ENCODE measurements at regions not wholly inside any gene's neighbourhood (a gene's known extent, or its start where the extent isn't known, plus 50 kb on each side); places are given as distances from the start of the nearest gene placed in this dataset.

- DNase-seq (ENCODE audit: insufficient read length, low spot score) = no peak
- FAIRE-seq = no peak
- no peak for TF ChIP-seq TAF1 (IDR thresholded peaks at IDR 0.05; ENCODE audit: low read depth, low read length)
- no peak for TF ChIP-seq POLR2AphosphoS5 (IDR thresholded peaks at IDR 0.05; ENCODE audit: low read depth, low read length)
- TF ChIP-seq POU2F2 (IDR thresholded peaks at IDR 0.05; ENCODE audit: low read depth, low read length) = no peak
- no peak for TF ChIP-seq POLR2A (IDR thresholded peaks at IDR 0.05; ENCODE audit: low read depth, low read length)
- TF ChIP-seq SPI1 (IDR thresholded peaks at IDR 0.05; ENCODE audit: low read depth, low read length) = no peak
- TF ChIP-seq PAX5 (IDR thresholded peaks at IDR 0.05; ENCODE audit: insufficient read depth, low read length, severe bottlenecking) = no peak
These were observed 354.3 kb upstream of the SFSWAP start for GRCh38 chr12:131356485-131357184.

- FAIRE-seq = no peak
- DNase-seq (ENCODE audit: insufficient read length, low spot score) = no peak
- TF ChIP-seq POLR2AphosphoS5 (IDR thresholded peaks at IDR 0.05; ENCODE audit: low read depth, low read length) (no peak), PAX5 (IDR thresholded peaks at IDR 0.05; ENCODE audit: insufficient read depth, low read length, severe bottlenecking) (no peak), POLR2A (IDR thresholded peaks at IDR 0.05; ENCODE audit: low read depth, low read length) (no peak), SPI1 (IDR thresholded peaks at IDR 0.05; ENCODE audit: low read depth, low read length) (no peak), POU2F2 (IDR thresholded peaks at IDR 0.05; ENCODE audit: low read depth, low read length) (no peak), TAF1 (IDR thresholded peaks at IDR 0.05; ENCODE audit: low read depth, low read length) (no peak)
These were observed 353.6 kb upstream of the SFSWAP start for GRCh38 chr12:131357185-131357747.

- TF ChIP-seq SPI1 (IDR thresholded peaks at IDR 0.05; ENCODE audit: low read depth, low read length) = no peak
- no peak for TF ChIP-seq PAX5 (IDR thresholded peaks at IDR 0.05; ENCODE audit: insufficient read depth, low read length, severe bottlenecking)
- no peak for TF ChIP-seq POLR2AphosphoS5 (IDR thresholded peaks at IDR 0.05; ENCODE audit: low read depth, low read length)
- no peak for TF ChIP-seq TAF1 (IDR thresholded peaks at IDR 0.05; ENCODE audit: low read depth, low read length)
- TF ChIP-seq POLR2A (IDR thresholded peaks at IDR 0.05; ENCODE audit: low read depth, low read length) = no peak
- TF ChIP-seq POU2F2 (IDR thresholded peaks at IDR 0.05; ENCODE audit: low read depth, low read length) = no peak
- no peak for DNase-seq (ENCODE audit: insufficient read length, low spot score)
These were observed 353.0 kb upstream of the SFSWAP start for GRCh38 chr12:131357920-131358319.

GRCh38 chr12:131362291-131363211 is 348.3 kb upstream of the SFSWAP start:
- FAIRE-seq = no peak
- TF ChIP-seq PAX5 (IDR thresholded peaks at IDR 0.05; ENCODE audit: insufficient read depth, low read length, severe bottlenecking) = no peak
- TF ChIP-seq POLR2AphosphoS5 (IDR thresholded peaks at IDR 0.05; ENCODE audit: low read depth, low read length) = no peak
- no peak for TF ChIP-seq TAF1 (IDR thresholded peaks at IDR 0.05; ENCODE audit: low read depth, low read length)
- TF ChIP-seq POU2F2 (IDR thresholded peaks at IDR 0.05; ENCODE audit: low read depth, low read length) = no peak
- TF ChIP-seq SPI1 (IDR thresholded peaks at IDR 0.05; ENCODE audit: low read depth, low read length) = no peak
- no peak for TF ChIP-seq POLR2A (IDR thresholded peaks at IDR 0.05; ENCODE audit: low read depth, low read length)
- DNase-seq (ENCODE audit: insufficient read length, low spot score) = no peak

More at GRCh38 chr12:131357920-131358319, 353.0 kb upstream of the SFSWAP start:
- FAIRE-seq = no peak

- no peak for FAIRE-seq
- no peak for DNase-seq (ENCODE audit: insufficient read length, low spot score)
- no peak for TF ChIP-seq SPI1 (IDR thresholded peaks at IDR 0.05; ENCODE audit: low read depth, low read length)
- no peak for TF ChIP-seq TAF1 (IDR thresholded peaks at IDR 0.05; ENCODE audit: low read depth, low read length)
These were observed 347.5 kb upstream of the SFSWAP start for GRCh38 chr12:131363393-131363792.

- FAIRE-seq (no peak), DNase-seq (ENCODE audit: insufficient read length, low spot score) (no peak)
- no peak for TF ChIP-seq PAX5 (IDR thresholded peaks at IDR 0.05; ENCODE audit: insufficient read depth, low read length, severe bottlenecking)
- TF ChIP-seq SPI1 (IDR thresholded peaks at IDR 0.05; ENCODE audit: low read depth, low read length) = no peak
- no peak for TF ChIP-seq POLR2AphosphoS5 (IDR thresholded peaks at IDR 0.05; ENCODE audit: low read depth, low read length)
- TF ChIP-seq POLR2A (IDR thresholded peaks at IDR 0.05; ENCODE audit: low read depth, low read length) = no peak
- TF ChIP-seq POU2F2 (IDR thresholded peaks at IDR 0.05; ENCODE audit: low read depth, low read length) = no peak
- no peak for TF ChIP-seq TAF1 (IDR thresholded peaks at IDR 0.05; ENCODE audit: low read depth, low read length)
These were observed 346.9 kb upstream of the SFSWAP start for GRCh38 chr12:131363841-131364495.

GRCh38 chr12:131364903-131365820 is 345.7 kb upstream of the SFSWAP start:
- no peak for DNase-seq (ENCODE audit: insufficient read length, low spot score)
- no peak for TF ChIP-seq TAF1 (IDR thresholded peaks at IDR 0.05; ENCODE audit: low read depth, low read length)
- no peak for TF ChIP-seq POLR2AphosphoS5 (IDR thresholded peaks at IDR 0.05; ENCODE audit: low read depth, low read length)
- TF ChIP-seq POLR2A (IDR thresholded peaks at IDR 0.05; ENCODE audit: low read depth, low read length) = no peak
- TF ChIP-seq POU2F2 (IDR thresholded peaks at IDR 0.05; ENCODE audit: low read depth, low read length) = no peak
- no peak for TF ChIP-seq PAX5 (IDR thresholded peaks at IDR 0.05; ENCODE audit: insufficient read depth, low read length, severe bottlenecking)
- TF ChIP-seq SPI1 (IDR thresholded peaks at IDR 0.05; ENCODE audit: low read depth, low read length) = no peak
- no peak for FAIRE-seq

- DNase-seq (ENCODE audit: insufficient read length, low spot score) (no peak), FAIRE-seq (no peak)
- TF ChIP-seq POLR2AphosphoS5 (IDR thresholded peaks at IDR 0.05; ENCODE audit: low read depth, low read length) (no peak), PAX5 (IDR thresholded peaks at IDR 0.05; ENCODE audit: insufficient read depth, low read length, severe bottlenecking) (no peak), POU2F2 (IDR thresholded peaks at IDR 0.05; ENCODE audit: low read depth, low read length) (no peak), POLR2A (IDR thresholded peaks at IDR 0.05; ENCODE audit: low read depth, low read length) (no peak), TAF1 (IDR thresholded peaks at IDR 0.05; ENCODE audit: low read depth, low read length) (no peak)
These were observed 345.0 kb upstream of the SFSWAP start for GRCh38 chr12:131365821-131366260.

Data from GM12891 (cell line).